Ovary (tissue), 7 donors: ENCODE measurements at regions not wholly inside any gene's neighbourhood (a gene's known extent, or its start where the extent isn't known, plus 50 kb on each side); places are given as distances from the start of the nearest gene placed in this dataset.

Experiments
- DNase-seq, 5 donors: peaks; one replicate each; pipeline ENCODE4 v3.0.0-alpha.2; 2019 to 2020
- H3K27ac ChIP-seq, 2 donors: fragments of 200-600 bp; one replicate each; pipeline versions ENCODE4 v1.5.1 to v1.8.0; 2019 to 2022
- H3K27me3 ChIP-seq: fragments of 200-600 bp; one replicate; pipeline ENCODE4 v1.8.0; 2022
- H3K36me3 ChIP-seq: fragments of 200-600 bp; sonication (generic); one replicate; pipeline ENCODE4 v1.5.1; 2019
- H3K4me1 ChIP-seq: one replicate; pipeline ENCODE4 v1.8.1; 2013; ENCODE audit warnings: mild to moderate bottlenecking, moderate library complexity; ENCODE audit not compliant: insufficient read depth
- H3K4me3 ChIP-seq: fragments of 200-600 bp; sonication (generic); one replicate; pipeline ENCODE4 v1.5.1; 2017
- H3K9me3 ChIP-seq, 2 donors: fragments of 200-600 bp in 1 of 2; sonication (generic) in 1 of 2; one replicate each; pipeline versions ENCODE4 v1.5.1 to v1.8.1; 2013 to 2019; ENCODE audit warnings: mild to moderate bottlenecking in 1 of 2, moderate library complexity in 1 of 2
- CTCF ChIP-seq, 3 donors: fragments of 450-650 bp in 2 of 3; fragments of 200-600 bp in 1 of 3; IDR thresholded peaks; one replicate each; pipeline versions ENCODE4 v1.5.1 to v1.8.0; 2016 to 2022; ENCODE audit warnings: antibody characterized with exemption in 3 of 3, mild to moderate bottlenecking in 1 of 3
- EP300 ChIP-seq: sonication (generic); formaldehyde crosslinking; IDR thresholded peaks from one replicate; pipeline ENCODE4 v1.6.1; 2017; ENCODE audit warnings: antibody characterized with exemption
- POLR2A ChIP-seq: fragments of 450-650 bp; IDR thresholded peaks from one replicate; pipeline ENCODE4 v1.6.1; 2017; ENCODE audit warnings: antibody characterized with exemption, mild to moderate bottlenecking, moderate library complexity
- WGBS, 3 donors: extraction: QIAGEN DNeasy Blood & Tissue Kit in 1 of 3; methylation state at CpG; one replicate each; pipeline versions ENCODE4 v1.1.5 to v1.1.7; 2013 to 2017; 5-methylcytosine and 5-hydroxymethylcytosine counted together
- intact Hi-C, 4 donors: fragments of 100-400 bp; cut with DNase I; formaldehyde crosslinking; loops; one replicate each; pipeline versions ENCODE4 v1.11.0 to v1.15.1; 2022 to 2023
- donor health status: DM: no; HTN: no; CAD: no; lungs with moderate emphysema.
- donor health status: DM: no; HTN: no; CAD: no.
- donor health status: Bipolar disorder and iron deficiency.
- donor health status: DM: no; HTN: no; CAD: no.
- donor health status: DM: yes; HTN: yes; CAD: no.

- TF ChIP-seq POLR2A (no peak), EP300 (no peak), CTCF (IDR thresholded peaks at IDR 0.05) (no peak)
- Histone ChIP-seq H3K9me3 (no peaks in the 10 kb centered on the region), H3K27ac (no peak overlapping the region), H3K4me3 (no peak overlapping the region), H3K4me1 (no peaks in the 10 kb centered on the region), H3K36me3 (no peaks in the 10 kb centered on the region), H3K27me3 (no peaks in the 10 kb centered on the region)
- intact Hi-C loops: loop anchor here in 1 of 4 donors (10.0 kb wide), 1 partner anchor 925 kb away; no protein-coding TSS in a partner anchor
- WGBS, 3 donors: 43 to 92% (median 45%) methylated on average over 2 of the region's 2 CpGs
- no peak for DNase-seq
These were observed 97.7 kb upstream of the BACE2 start for GRCh38 chr21:41070284-41070683.

- intact Hi-C loops: loop anchor here in 1 of 4 donors (10.0 kb wide), 1 partner anchor 927 kb away; no protein-coding TSS in a partner anchor
- H3K4me3 ChIP-seq: no peak overlapping the region
- no peak for DNase-seq
- H3K27me3 ChIP-seq: no peaks in the 10 kb centered on the region
- TF ChIP-seq CTCF (IDR thresholded peaks at IDR 0.05) (no peak), POLR2A (no peak), EP300 (no peak)
- no peaks in the 10 kb centered on the region for H3K4me1 ChIP-seq
- H3K36me3 ChIP-seq: no peaks in the 10 kb centered on the region
- H3K27ac ChIP-seq: no peak overlapping the region
- H3K9me3 ChIP-seq: no peaks in the 10 kb centered on the region
- 46 to 53% (median 47%) methylated on average over 11 of the region's 11 CpGs for WGBS, 3 donors
These were observed 96.4 kb upstream of the BACE2 start for GRCh38 chr21:41071258-41072171.

- TF ChIP-seq EP300 (no peak), POLR2A (no peak), CTCF (IDR thresholded peaks at IDR 0.05) (no peak)
- intact Hi-C loops: loop anchor here in 1 of 4 donors (10.0 kb wide), 1 partner anchor 929 kb away; no protein-coding TSS in a partner anchor
- WGBS, 3 donors: 80 to 82% (median 80%) methylated on average over 8 of the region's 8 CpGs
These were observed 94.4 kb upstream of the BACE2 start for GRCh38 chr21:41073558-41073957.

GRCh38 chr21:41074396-41075184, 93.4 kb upstream of the BACE2 start:
- 44 to 51% (median 46%) methylated on average over 11 of the region's 11 CpGs for WGBS, 3 donors
- intact Hi-C loops: loop anchor here in 1 of 4 donors (10.0 kb wide), 1 partner anchor 930 kb away; no protein-coding TSS in a partner anchor
- H3K27me3 ChIP-seq: no peaks in the 10 kb centered on the region
- no peaks in the 10 kb centered on the region for H3K9me3 ChIP-seq
- no peak overlapping the region for H3K4me3 ChIP-seq
- DNase-seq: no peak
- no peaks in the 10 kb centered on the region for H3K4me1 ChIP-seq
- no peaks in the 10 kb centered on the region for H3K36me3 ChIP-seq
- H3K27ac ChIP-seq: no peak overlapping the region
- TF ChIP-seq EP300 (no peak), POLR2A (no peak), CTCF (IDR thresholded peaks at IDR 0.05) (no peak)

More at GRCh38 chr21:41073558-41073957, 94.4 kb upstream of the BACE2 start:
- Histone ChIP-seq H3K27me3 (no peaks in the 10 kb centered on the region), H3K27ac (no peak overlapping the region), H3K4me3 (no peak overlapping the region), H3K9me3 (no peaks in the 10 kb centered on the region), H3K36me3 (no peaks in the 10 kb centered on the region), H3K4me1 (no peaks in the 10 kb centered on the region)
- no peak for DNase-seq
